Natural killer cell (primary cell): ENCODE measurements at regions not wholly inside any gene's neighbourhood (a gene's known extent, or its start where the extent isn't known, plus 50 kb on each side); places are given as distances from the start of the nearest gene placed in this dataset.

ENCODE experiments used
- ATAC-seq, 3 donors: fragments of 150-1000 bp in 2 of 3; fragments of 200-7000 bp in 1 of 3; cut with Tn5 transposase; 1 replicate in 1 of 3; 2 replicates in 2 of 3; pipeline ENCODE4 v1.10.0; 2021; ENCODE audit warnings: mild to moderate bottlenecking in 2 of 3, moderate library complexity in 2 of 3
- DNase-seq, 2 donors: peaks; one replicate each; pipeline versions ENCODE4 v3.0.0 to v3.0.0-alpha.2; 2013 to 2021; ENCODE audit warnings: mixed read lengths in 1 of 2
- H3K27ac ChIP-seq: one replicate; pipeline ENCODE4 v1.5.1; 2013; ENCODE audit warnings: mild to moderate bottlenecking, low read length
- H3K27me3 ChIP-seq: one replicate; pipeline ENCODE4 v1.6.1; 2013; ENCODE audit warnings: low read length; ENCODE audit not compliant: control insufficient read depth, insufficient read depth
- H3K36me3 ChIP-seq: one replicate; pipeline ENCODE4 v1.6.1; 2013; ENCODE audit warnings: low read length; ENCODE audit not compliant: control insufficient read depth, insufficient read depth
- H3K4me1 ChIP-seq: one replicate; pipeline ENCODE4 v1.6.1; 2013; ENCODE audit warnings: low read length; ENCODE audit not compliant: control insufficient read depth, insufficient read depth
- H3K4me3 ChIP-seq: one replicate; pipeline ENCODE4 v1.5.1; 2013; ENCODE audit warnings: low read length
- H3K9me3 ChIP-seq: one replicate; pipeline ENCODE4 v1.6.1; 2013; ENCODE audit warnings: low read length; ENCODE audit not compliant: control insufficient read depth, insufficient read depth
- H3K27ac Mint-ChIP-seq, 2 donors: one replicate each; pipeline ENCODE4 v1.8.0; 2022; ENCODE audit warnings: mild to moderate bottlenecking in 2 of 2, mixed read lengths in 2 of 2, moderate library complexity in 1 of 2
- H3K27me3 Mint-ChIP-seq, 2 donors: one replicate each; pipeline ENCODE4 v1.8.0; 2022; ENCODE audit warnings: low read depth in 2 of 2, mixed read lengths in 2 of 2
- H3K36me3 Mint-ChIP-seq: one replicate; pipeline ENCODE4 v1.8.0; 2022; ENCODE audit warnings: mixed read lengths
- H3K4me1 Mint-ChIP-seq, 2 donors: one replicate each; pipeline ENCODE4 v1.8.0; 2022; ENCODE audit warnings: mixed read lengths in 2 of 2
- H3K4me3 Mint-ChIP-seq: one replicate; pipeline ENCODE4 v1.8.0; 2022; ENCODE audit warnings: mild to moderate bottlenecking, moderate library complexity, mixed read lengths
- H3K9me3 Mint-ChIP-seq, 2 donors: one replicate each; pipeline ENCODE4 v1.8.0; 2022; ENCODE audit warnings: mixed read lengths in 2 of 2
- WGBS: methylation state at CpG from one replicate; pipeline ENCODE4 v1.1.7; 2013; ENCODE audit warnings: missing lambda C conversion rate; ENCODE audit not compliant: insufficient coverage; 5-methylcytosine and 5-hydroxymethylcytosine counted together
- intact Hi-C: fragments of 100-400 bp; cut with micrococcal nuclease; formaldehyde crosslinking; loops from one replicate; pipeline ENCODE4 v1.14.2; 2022
- TF ChIP-seq, protein P1 (sequence below): fragments of 200-600 bp; IDR thresholded peaks from one replicate; pipeline ENCODE4 v1.8.0; 2022; ENCODE audit warnings: antibody characterized with exemption

GRCh38 chr15:94546808-94547207 lies 315.4 kb downstream of the MCTP2 start:
- no peak overlapping the region for H3K27ac Mint-ChIP-seq
- H3K4me1 Mint-ChIP-seq: no peaks in the 10 kb centered on the region
- WGBS: 21% methylated on average over 2 of the region's 2 CpGs
- Histone ChIP-seq H3K4me3 (no peak overlapping the region), H3K27me3 (peaks cover 8% of the 10 kb centered on the region), H3K9me3 (no peaks in the 10 kb centered on the region), H3K27ac (no peak overlapping the region), H3K4me1 (no peaks in the 10 kb centered on the region), H3K36me3 (no peaks in the 10 kb centered on the region)
- H3K9me3 Mint-ChIP-seq: no peaks in the 10 kb centered on the region
- intact Hi-C loops: no loop called here
- ATAC-seq (no peak), DNase-seq (no peak)
- TF ChIP-seq, protein P1, sequence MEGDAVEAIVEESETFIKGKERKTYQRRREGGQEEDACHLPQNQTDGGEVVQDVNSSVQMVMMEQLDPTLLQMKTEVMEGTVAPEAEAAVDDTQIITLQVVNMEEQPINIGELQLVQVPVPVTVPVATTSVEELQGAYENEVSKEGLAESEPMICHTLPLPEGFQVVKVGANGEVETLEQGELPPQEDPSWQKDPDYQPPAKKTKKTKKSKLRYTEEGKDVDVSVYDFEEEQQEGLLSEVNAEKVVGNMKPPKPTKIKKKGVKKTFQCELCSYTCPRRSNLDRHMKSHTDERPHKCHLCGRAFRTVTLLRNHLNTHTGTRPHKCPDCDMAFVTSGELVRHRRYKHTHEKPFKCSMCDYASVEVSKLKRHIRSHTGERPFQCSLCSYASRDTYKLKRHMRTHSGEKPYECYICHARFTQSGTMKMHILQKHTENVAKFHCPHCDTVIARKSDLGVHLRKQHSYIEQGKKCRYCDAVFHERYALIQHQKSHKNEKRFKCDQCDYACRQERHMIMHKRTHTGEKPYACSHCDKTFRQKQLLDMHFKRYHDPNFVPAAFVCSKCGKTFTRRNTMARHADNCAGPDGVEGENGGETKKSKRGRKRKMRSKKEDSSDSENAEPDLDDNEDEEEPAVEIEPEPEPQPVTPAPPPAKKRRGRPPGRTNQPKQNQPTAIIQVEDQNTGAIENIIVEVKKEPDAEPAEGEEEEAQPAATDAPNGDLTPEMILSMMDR: no peak
- H3K4me3 Mint-ChIP-seq: no peak overlapping the region
- no peaks in the 10 kb centered on the region for H3K36me3 Mint-ChIP-seq
- H3K27me3 Mint-ChIP-seq: peaks cover 25 to 60% of the 10 kb centered on the region in 2 donors

DNA sequence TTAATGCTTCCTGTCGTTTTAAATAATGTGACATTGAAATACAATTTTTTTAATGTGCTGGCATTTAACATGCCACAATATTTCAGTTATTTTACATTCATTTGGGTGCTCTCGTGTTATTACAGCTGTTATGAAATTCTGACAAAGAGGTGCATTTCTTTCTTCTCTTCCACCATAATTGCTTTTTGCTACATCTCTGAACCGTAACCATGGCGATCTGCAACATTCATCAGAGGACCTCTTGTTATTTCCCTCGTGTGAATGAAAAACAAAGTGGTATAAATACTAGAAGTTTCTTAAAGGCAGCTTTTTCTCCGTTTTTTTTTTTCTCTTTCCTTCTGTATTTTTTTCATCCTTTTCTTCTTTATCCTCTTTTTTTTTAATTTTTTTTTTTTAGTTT lies 316.4 kb downstream of the MCTP2 start:
- TF ChIP-seq, protein P1: no peak
- intact Hi-C loops: no loop called here
- no peaks in the 10 kb centered on the region for H3K9me3 Mint-ChIP-seq
- no peaks in the 10 kb centered on the region for H3K36me3 Mint-ChIP-seq
- DNase-seq (no peak), ATAC-seq (no peak)
- Histone ChIP-seq H3K27ac (no peak overlapping the region), H3K9me3 (no peaks in the 10 kb centered on the region), H3K36me3 (no peaks in the 10 kb centered on the region), H3K4me3 (no peak overlapping the region), H3K27me3 (peaks cover 8% of the 10 kb centered on the region), H3K4me1 (no peaks in the 10 kb centered on the region)
- H3K27me3 Mint-ChIP-seq: peaks cover 30 to 64% of the 10 kb centered on the region in 2 donors
- H3K27ac Mint-ChIP-seq: no peak overlapping the region
- no peaks in the 10 kb centered on the region for H3K4me1 Mint-ChIP-seq
- 96% methylated on average over 2 of the region's 6 CpGs for WGBS
- no peak overlapping the region for H3K4me3 Mint-ChIP-seq

GRCh38 chr15:94555841-94556519 lies 324.6 kb downstream of the MCTP2 start:
- peaks cover 27 to 39% of the 10 kb centered on the region in 2 donors for H3K27me3 Mint-ChIP-seq
- H3K9me3 ChIP-seq: no peaks in the 10 kb centered on the region
- no peaks in the 10 kb centered on the region for H3K4me1 Mint-ChIP-seq
- TF ChIP-seq, protein P1: no peak
- H3K27me3 ChIP-seq: peaks cover 2% of the 10 kb centered on the region
- DNase-seq (no peak), ATAC-seq (no peak)
- H3K27ac Mint-ChIP-seq: no peak overlapping the region
- no peak overlapping the region for H3K4me3 ChIP-seq
- H3K9me3 Mint-ChIP-seq: no peaks in the 10 kb centered on the region
- no peak overlapping the region for H3K4me3 Mint-ChIP-seq
- H3K36me3 ChIP-seq: no peaks in the 10 kb centered on the region
- 91% methylated on average over 2 of the region's 2 CpGs for WGBS
- intact Hi-C loops: no loop called here
- H3K36me3 Mint-ChIP-seq: no peaks in the 10 kb centered on the region
- no peak overlapping the region for H3K27ac ChIP-seq
- H3K4me1 ChIP-seq: no peaks in the 10 kb centered on the region
